NCI-H1092 treated with DMSO at 0.1 percent for 48 hours (cell line): ENCODE measurements at regions not wholly inside any gene's neighbourhood (a gene's known extent, or its start where the extent isn't known, plus 50 kb on each side); places are given as distances from the start of the nearest gene placed in this dataset.
A peak's percentile ranks its signal among the peaks of the same experiment; 100 is the strongest.
"Not testable (repeated sequence)": the region's sequence is repeated elsewhere in the genome, so short reads cannot be mapped to it uniquely, and the experiment has no call there.

Experiments
- DNase-seq: peaks from one replicate; lab custom pipeline; 2025; lab: John Stamatoyannopoulos, UW

DNA sequence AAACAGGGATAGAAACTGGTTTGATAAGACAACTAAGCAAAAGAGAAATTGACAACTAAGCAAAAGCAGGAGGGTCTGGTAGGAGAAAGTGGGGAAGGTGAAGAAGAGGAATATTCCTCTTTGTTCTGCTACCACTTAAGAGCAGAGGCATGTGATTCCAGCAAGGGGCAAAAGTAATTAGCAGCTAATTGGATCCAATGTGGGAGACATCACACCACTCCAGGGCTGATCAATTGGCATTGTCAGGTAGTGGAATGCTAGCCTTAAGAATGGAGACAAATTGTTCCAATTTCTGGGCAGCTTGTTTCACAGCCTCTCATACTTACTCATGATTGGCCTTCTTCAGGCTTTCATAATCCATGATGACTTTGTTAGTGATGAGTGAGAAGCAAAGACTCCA lies 547.1 kb upstream of the GCFC2 start:
- no peak for DNase-seq

DNA sequence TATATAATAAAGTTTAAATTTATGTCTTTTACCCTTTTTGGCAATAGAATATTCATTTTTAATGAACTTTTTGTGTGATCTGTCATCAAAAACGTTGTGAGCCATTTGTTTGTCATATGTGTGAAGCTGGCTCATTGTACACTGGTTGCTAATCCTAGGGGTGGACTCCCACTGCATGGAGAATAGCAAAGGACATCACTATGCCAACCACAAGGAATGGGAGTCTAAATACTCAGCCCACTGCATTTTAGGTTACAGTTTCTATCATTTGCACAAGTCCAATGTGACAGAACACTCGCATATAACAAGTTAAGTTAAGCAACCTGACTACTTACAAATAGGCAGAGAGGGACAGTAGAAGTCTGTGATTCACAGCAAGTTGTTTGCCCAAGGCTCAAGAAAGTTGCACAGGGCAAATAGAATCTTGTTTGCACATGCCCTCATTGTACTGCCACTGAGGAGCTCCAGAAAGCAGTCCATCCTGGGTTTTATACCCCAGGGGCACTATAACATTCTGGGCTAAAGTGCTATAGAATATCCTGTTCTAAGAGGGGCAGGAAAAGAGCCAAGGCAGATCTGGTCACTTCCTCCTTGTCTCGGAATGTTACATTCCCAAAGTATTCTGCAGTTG lies 545.9 kb upstream of the GCFC2 start:
- no peak for DNase-seq

DNA sequence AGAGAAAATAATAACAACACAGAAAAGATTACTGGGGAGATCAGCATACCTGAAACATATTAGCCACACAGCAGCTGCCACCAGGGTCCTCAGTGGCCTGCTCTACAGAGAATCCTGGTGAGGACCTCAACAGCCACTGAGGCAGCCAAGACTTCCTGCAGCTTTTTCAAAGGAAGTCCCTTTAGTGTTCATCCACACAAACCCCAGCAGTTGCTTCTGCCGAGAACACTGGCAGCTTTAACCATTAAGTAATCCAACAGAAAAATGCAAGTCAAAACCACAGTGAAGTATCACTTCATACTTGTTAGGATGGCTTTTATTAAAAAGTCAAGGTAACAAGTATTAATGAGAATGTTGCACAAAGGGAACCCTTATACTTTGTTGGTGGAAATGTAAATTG lies 542.0 kb upstream of the GCFC2 start:
- no peak for DNase-seq

DNA sequence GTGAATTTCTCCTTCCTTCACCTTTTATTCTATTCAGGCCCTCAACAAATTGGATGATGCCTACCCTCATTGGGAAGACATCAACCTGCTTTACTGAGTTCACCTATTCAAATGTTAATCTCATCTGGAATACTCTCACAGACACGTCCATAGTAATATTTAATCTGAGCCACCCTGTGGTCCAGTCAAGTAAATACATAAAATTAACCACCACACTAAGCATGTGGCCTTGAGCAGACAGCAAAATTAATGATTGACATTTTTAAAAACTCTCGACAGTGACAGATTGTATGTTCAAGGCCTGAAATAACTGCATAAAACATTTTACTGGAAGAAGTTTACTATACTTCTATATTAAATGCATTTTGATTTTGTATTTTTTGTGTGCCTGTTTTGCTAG lies 540.6 kb upstream of the GCFC2 start:
- no peak for DNase-seq

DNA sequence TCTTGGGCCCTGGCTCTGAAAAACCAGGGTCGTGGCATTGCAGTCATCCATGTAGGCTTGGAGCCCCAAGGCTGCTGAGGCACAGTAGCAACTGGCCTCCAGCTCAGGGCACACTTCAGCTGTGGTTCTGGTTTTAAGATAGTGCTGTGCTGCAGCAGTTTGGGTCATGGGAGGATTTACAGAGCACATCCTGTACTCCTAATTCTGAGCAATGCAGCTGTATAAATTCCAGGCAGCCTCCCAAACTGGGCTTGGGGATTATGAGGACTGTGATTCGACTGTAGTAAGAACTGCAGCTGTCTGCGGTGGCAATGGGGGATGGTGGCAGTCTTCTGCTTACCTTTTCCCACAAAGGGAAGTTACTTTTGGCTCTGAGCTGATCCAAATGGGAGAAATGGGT lies 536.3 kb upstream of the GCFC2 start:
- DNase-seq, result no peak

DNA sequence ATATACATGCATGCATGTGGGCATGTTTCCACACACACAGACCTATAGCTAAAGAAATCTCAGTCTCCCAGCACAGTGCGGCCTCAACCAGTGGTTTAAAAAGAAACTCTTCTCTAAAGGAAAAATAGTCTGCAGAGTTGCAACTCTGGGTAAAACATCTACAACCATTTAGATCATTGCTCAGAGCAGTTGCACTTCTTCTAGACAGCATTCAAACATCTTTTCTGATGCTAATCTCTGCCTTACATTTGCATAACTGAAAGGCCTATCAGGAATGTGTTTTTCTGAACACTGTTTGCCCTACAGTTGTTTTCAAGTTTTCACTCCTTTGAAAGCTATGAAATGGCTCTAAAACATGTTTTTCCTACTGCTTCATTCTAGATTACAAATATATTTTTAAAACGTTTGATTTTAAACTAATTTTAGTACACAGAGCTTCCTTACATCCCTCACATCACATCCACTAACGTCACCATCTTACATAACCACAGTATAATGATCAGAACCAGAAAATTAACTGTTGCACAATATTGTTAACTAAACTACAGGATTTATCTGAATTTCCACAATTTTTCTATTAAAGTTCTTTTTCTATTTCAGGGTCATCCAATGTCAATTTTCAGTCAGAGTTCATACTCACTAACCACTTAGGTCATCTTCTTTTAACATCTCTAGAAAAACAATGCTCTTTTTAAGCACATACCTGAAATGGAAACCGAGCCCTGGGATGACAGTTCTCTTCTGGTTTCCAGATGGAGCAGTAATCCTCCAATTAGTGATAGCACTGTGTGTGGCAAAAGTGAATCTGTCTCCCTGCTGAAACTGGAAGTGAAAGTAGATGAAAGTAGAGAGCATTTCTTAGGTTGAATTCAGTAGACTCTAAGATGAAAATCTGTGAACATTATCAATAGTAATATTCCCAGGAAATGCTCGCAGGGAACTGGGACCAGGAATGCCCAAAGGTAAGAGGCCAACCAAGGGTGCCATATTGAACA lies 501.6 kb upstream of the GCFC2 start:
- no peak for DNase-seq

DNA sequence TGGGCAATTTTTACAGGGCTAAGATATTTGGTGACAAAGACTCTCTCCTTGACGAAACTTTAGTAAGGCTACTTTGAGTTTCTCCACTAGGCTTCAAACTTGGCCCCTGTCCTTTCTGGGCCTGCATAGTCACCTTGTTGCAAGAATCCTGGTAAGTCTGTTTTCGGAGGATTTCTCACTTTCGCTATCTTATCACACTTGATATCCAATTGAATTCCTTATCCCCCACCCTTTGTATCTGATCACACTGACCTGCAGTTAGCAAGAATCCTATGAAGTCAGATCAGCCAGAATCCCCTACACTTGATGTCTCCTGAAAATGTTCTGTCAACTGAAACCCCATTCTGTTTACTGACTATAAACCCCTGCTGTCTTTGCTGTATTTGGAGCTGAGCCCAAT lies 499.8 kb upstream of the GCFC2 start:
- DNase-seq, result no peak

DNA sequence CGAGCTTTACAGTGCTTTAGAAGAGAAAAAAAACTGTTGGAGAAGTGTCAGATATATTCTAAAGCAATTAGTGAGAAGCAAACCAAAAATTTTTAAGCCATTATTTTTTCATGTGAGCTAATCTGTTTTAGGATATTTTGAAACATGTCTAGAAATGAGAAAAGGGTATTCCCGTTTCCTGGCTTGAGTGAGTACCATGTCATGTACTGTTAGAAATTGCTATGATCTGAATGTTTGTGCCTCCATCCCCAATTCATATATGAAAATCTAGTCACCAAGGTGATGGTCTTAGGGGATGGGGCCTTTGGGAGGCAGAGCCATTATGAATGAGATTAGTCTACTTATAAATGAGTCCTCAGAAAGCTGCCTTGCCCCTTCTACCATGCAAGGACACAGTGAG lies 493.3 kb upstream of the GCFC2 start:
- no peak for DNase-seq

DNA sequence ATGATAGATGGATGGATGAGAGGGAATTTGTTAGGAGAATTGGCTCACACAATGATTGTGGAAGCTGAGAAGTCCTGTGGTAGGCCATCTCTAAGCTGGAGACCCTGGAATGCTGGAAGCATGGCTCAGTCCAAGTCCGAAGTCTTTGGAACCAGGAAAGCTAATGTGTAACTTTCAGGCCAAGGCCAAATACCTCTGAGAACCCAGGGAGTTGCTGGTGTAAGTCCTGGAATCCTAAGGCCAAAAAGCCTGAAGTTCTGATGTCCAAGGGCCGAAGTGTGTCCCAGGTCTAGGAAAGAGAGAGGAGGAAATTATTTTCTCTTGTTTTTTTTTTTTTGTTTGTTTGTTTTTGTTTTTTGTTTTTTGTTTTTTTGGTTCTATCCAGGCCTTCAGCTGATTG lies 492.2 kb upstream of the GCFC2 start:
- DNase-seq, result no peak

DNA sequence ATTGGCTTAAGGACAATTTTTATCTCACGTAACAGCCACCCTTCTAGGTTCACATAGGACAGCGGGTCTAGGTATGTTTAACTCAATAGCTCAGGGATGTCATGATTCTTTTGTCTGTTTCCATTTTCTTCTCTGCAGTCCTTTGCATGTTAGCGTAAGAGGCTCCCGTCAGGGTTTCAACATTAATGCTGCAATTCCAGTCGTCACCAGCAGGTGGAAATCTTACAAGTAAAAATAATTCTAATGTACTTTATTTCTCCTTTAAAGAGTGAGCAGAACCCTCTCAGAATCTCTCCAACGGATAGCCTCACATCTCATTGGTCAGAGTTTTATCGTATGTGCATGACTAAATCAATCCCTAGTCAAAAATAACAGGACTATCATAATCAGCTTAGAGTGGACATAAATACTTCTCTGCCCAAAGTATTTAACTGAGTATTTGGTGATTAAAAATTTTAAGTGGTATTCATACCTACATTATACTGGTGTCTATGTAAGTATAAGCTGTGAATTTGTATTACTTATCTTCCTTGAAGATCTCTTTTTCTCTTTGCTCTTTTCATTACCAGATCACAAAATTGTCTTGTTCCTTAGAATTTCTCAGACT lies 487.2 kb upstream of the GCFC2 start:
- DNase-seq, result peak; percentile 28

DNA sequence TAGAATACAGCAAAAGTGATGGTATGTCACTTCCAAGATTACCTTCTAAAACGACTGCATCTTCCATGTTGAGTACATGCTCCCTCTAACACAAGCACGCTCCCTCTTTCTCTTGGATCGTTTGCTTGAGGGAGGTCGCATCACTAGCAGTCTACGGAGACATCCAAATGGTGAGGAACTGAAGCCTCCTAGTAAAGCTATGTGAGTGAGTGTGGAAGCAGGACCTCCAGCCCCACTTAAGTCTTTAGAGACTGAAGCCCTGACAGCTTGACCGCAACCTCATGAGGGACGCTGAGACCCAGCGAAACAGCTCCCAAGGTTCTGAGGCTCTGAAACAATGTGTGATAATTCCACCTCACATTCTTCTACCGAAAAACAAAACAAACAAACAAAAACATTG lies 486.7 kb upstream of the GCFC2 start:
- no peak for DNase-seq

DNA sequence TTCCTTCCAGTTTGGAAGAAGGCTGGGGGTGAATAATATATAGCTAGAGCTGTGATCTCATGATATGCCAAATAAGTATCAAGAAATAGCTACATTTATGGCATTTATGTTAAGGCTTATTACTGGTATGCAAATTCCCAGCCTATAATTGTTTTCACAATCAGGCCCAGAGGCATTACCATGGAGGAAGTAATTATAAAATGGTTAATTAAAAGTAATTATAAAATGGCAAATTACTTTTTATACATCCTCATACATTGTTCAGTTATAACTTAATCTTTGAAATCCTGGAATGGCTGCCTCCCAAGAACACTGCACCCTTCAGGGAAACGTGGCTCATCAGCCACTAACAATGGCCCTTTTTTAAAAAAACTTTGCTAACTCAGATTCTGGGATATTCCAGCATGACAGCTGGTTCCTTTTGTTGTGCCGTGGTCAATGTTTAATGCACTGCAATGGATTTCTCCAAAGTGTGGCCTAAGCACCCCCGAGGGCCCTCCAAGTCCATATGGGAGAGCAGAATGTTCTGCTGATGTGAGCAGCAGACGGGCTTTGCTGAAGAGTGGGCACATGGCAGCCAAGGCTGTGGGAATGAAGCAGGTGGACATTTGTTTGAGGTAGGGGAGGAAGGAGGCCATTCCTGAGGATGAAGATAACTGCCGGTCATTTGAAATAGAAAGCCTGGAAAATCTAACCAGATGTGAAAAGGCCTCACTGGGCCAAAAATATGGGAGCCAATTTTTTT lies 483.5 kb upstream of the GCFC2 start:
- DNase-seq, result no peak

DNA sequence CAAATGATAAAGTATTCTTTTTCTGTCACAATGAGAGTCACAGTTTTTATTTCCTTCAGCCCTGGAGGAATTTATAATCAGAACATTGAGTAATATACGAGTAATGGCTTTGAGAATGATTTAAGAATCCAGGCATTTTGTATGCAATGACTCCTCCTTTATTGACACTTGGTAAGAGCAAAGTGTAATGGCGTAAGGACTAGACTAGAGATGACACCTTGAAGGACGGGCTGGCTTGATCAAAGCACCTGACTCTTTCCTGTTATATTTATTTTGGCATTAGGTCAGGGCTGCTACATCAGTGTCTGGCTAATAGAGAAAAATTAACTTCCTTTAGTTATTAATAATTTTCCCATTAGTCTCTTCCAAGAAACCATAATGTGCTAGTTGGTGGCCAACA lies 482.4 kb upstream of the GCFC2 start:
- DNase-seq, result no peak

DNA sequence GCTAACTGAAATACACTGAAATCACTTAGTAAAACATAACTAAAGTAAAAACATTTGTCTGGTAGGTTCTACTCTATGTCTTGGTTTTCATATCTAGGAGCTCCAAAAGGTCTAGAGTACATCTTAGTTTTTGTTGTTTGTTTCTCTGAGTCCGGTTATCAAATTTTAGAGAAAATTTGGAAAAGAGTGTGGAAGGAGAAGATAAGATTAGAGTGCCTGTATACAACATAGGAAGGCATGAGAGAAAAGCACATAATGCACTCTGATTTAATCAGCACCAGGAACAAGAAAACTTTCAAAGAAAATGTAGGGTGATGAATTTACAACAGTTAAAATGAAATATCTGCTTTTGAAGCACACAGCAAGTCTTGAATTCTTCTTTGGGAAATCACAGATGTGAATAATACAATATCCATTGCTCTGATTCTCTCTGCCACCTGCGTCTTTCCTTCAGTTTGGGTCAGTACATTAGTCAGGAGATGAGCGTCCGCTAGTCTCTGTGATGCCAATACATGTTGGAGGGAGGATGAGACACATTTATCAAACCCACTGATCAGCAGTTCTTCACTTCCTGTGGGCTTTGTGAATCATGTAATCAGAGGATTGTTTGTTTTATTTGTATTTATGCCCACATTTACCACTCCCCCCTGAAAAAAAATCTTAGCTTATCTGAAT lies 477.8 kb upstream of the GCFC2 start:
- DNase-seq, result no peak

DNA sequence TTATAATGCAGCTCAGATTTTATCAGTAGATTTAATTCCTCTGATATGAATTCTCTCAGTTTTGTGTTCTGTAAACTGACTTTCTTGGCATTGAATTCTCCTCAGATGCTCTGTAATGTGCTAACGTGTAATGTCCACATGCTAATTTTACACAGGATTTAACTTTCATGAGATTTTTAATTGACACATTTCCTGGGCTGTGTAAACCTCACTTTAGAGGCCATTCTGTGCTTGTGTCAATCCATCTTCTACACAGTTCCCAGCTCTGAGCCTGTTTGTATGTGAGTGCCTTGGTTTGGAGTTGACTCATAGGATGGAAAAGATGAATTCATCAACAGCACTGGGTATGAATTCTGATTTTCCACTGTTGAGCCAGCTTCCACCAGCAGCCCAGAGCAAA lies 476.7 kb upstream of the GCFC2 start:
- no peak for DNase-seq

DNA sequence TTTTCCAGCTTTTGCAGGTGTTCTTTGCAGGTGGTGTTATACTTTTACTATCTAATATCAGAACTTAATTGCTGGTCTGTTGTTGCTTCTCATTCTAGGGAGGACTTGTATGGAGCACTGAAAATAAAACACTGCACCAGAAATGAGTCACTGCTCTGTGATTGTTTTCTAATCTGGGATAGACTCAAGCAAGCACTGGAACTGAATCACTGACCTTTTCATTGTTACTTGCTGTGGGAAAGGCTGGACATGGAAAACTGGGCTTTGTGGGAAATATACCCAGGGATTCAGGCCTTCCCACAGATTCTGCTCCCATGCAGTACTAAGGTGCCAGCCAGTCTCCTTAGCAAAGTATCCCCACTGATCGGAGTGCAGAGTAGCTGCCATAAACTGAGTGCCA lies 470.0 kb upstream of the GCFC2 start:
- DNase-seq, result no peak

DNA sequence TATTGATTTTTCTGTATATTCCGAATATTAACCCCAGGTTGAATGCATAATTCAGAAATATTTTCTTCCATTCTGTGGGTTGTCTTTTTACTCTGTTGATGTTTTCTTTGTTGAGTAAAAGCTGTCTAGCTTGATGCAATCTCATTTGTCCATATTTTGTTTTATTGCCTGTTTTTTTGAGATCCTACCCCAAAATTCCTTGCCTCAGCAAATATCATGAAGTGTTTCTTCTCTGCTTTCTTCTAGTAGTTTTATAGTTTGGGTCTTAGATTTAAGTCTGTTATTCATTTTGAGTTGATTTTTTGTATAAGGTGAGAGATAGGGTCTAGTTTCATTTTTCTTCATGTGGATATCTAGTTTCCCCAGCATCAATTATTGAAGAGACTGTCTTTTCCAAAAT lies 467.9 kb upstream of the GCFC2 start:
- no peak for DNase-seq

DNA sequence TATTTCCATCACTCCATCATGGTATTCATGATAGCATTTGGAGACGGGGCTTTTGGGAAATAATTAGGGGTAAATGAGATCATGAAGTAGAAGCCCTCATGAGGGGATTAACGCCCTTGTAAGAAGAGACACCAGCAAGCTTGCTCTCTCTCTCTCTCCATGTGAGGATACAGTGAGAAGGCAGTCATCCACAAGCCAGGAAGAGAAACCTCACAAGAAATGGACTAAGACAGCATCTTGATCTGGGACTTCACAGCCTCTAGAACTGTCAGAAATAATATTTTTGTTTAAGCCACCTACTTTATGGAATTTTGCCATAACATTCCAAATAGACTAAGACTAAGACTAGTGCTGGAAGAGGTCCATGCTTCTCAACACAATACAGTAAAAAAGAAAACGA lies 464.6 kb upstream of the GCFC2 start:
- DNase-seq, result no peak

DNA sequence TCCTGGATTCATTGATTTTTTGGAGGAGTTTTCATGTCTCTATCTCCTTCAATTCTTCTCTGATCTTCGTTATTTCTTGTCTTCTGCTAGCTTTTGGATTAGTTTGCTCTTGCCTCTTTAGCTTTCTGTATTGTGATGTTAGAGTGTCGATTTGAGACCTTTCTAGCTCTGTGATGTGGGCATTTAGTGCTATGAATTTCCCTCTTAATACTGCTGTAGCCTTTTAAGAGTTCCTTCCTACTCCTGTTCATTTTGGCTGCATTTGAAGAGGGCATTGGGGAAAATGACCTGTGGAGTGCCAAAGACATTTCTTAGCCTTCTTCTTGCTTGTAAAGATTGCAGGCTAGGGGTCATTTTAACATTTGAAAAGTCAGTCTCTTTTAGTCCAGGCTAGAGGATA lies 463.8 kb upstream of the GCFC2 start:
- no peak for DNase-seq

DNA sequence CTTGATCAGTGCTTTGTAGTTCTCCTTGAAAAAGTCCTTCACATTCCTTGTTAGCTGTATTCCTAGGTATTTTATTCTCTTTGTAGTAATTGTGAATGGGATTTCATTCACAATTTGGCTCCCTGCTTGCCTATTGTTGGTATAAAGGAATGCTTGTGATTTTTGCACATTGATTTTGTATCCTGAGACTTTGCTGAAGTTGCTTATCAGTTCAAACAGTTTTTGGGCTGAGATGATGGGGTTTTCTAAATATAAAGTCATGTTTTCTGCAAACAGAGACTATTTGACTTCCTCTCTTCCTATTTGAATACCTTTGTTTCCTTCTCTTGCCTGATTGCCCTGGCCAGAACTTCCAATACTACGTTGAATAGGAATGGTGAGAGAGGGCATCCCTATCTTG lies 462.5 kb upstream of the GCFC2 start:
- not testable (repeated sequence) for DNase-seq

DNA sequence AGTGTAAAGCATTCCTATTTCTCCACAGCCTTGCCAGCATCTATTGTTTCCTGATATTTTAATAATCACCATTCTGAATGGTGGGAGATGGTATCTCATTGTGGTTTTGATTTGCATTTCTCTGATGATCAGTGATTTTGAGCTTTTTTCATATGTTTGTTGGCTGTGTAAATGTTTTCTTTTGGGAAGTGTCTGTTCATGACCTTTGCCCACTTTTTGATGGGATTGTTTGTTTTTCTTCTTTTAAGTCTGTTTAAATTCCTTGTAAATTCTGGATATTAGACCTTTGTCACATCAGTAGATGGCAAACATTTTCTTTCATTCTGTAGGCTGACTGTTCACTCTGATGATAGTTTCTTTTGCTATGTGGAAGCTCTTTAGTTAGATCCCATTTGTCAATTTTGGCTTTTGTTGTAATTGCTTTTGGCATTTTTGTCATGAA lies 461.5 kb upstream of the GCFC2 start:
- DNase-seq, result not testable (repeated sequence)

DNA sequence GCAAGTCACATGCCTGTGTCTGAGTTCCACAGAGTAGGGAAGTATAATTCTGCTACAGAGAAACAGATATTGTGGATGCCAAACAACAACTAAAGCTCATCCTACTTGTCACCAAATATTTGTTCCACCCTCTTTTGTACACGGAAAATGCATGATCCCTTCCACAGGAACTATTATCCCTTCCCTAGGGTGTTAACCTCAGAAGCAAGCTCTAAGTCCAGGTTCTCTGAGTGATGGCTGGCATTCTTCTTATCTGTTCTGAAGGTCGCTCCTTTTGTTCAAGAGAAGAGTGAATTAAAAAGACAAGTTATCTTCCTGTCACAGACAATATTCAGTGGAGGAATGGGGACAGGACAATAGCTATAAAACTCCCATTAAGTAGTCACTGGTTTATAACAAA lies 460.1 kb upstream of the GCFC2 start:
- DNase-seq, result no peak
